Right hindlimb (tissue), 1 donor: ENCODE measurements at regions not wholly inside any gene's neighbourhood (a gene's known extent, or its start where the extent isn't known, plus 50 kb on each side); places are given as distances from the start of the nearest gene placed in this dataset.
"Not testable (repeated sequence)": the region's sequence is repeated elsewhere in the genome, so short reads cannot be mapped to it uniquely, and the experiment has no call there.

ENCODE experiments used
- DNase-seq: peaks from one replicate; pipeline ENCODE4 v3.0.0-alpha.2; 2018

GRCh38 chr5:96483878-96484277 lies 50.8 kb upstream of the PCSK1 start:
- no peak for DNase-seq

GRCh38 chr5:96487859-96488258 lies 54.8 kb upstream of the PCSK1 start:
- DNase-seq = no peak

- no peak for DNase-seq
These were observed 56.5 kb upstream of the PCSK1 start for GRCh38 chr5:96489532-96489931.

- no peak for DNase-seq
These were observed 59.5 kb upstream of the PCSK1 start for GRCh38 chr5:96492459-96493047.

- DNase-seq = no peak
These were observed 60.3 kb upstream of the PCSK1 start for GRCh38 chr5:96493219-96493790.

- not testable (repeated sequence) for DNase-seq
These were observed 62.4 kb upstream of the PCSK1 start for GRCh38 chr5:96495412-96495811.

- DNase-seq = not testable (repeated sequence)
These were observed 64.0 kb upstream of the PCSK1 start for GRCh38 chr5:96497027-96497426.

- no peak for DNase-seq
These were observed 66.8 kb upstream of the PCSK1 start for GRCh38 chr5:96499753-96500345.

GRCh38 chr5:96501991-96502646 lies 69.1 kb upstream of the PCSK1 start:
- DNase-seq = no peak

GRCh38 chr5:96503501-96504236 lies 70.6 kb upstream of the PCSK1 start:
- DNase-seq = no peak

GRCh38 chr5:96506376-96506775 lies 73.3 kb upstream of the PCSK1 start:
- no peak for DNase-seq

GRCh38 chr5:96506866-96507527 lies 73.9 kb upstream of the PCSK1 start:
- no peak for DNase-seq

- no peak for DNase-seq
These were observed 76.3 kb upstream of the PCSK1 start for GRCh38 chr5:96509316-96509715.

- no peak for DNase-seq
These were observed 76.8 kb upstream of the PCSK1 start for GRCh38 chr5:96509721-96510350.

GRCh38 chr5:96516631-96517071 lies 83.6 kb upstream of the PCSK1 start:
- DNase-seq = no peak

- no peak for DNase-seq
These were observed 84.2 kb upstream of the PCSK1 start for GRCh38 chr5:96517295-96517694.

- DNase-seq = no peak
These were observed 87.3 kb upstream of the PCSK1 start for GRCh38 chr5:96520345-96520744.

GRCh38 chr5:96522635-96523355 lies 89.7 kb upstream of the PCSK1 start:
- no peak for DNase-seq

- DNase-seq = no peak
These were observed 95.0 kb upstream of the PCSK1 start for GRCh38 chr5:96527768-96528661.

- DNase-seq = no peak
These were observed 95.9 kb upstream of the PCSK1 start for GRCh38 chr5:96528826-96529474.
